H4 (cell line): ENCODE measurements at regions not wholly inside any gene's neighbourhood (a gene's known extent, or its start where the extent isn't known, plus 50 kb on each side); places are given as distances from the start of the nearest gene placed in this dataset.
"Not testable (repeated sequence)": the region's sequence is repeated elsewhere in the genome, so short reads cannot be mapped to it uniquely, and the experiment has no call there.

Experiments used
- DNase-seq: peaks from one replicate; pipeline ENCODE4 v3.0.0-alpha.2; 2015; ENCODE audit warnings: low spot score

DNA sequence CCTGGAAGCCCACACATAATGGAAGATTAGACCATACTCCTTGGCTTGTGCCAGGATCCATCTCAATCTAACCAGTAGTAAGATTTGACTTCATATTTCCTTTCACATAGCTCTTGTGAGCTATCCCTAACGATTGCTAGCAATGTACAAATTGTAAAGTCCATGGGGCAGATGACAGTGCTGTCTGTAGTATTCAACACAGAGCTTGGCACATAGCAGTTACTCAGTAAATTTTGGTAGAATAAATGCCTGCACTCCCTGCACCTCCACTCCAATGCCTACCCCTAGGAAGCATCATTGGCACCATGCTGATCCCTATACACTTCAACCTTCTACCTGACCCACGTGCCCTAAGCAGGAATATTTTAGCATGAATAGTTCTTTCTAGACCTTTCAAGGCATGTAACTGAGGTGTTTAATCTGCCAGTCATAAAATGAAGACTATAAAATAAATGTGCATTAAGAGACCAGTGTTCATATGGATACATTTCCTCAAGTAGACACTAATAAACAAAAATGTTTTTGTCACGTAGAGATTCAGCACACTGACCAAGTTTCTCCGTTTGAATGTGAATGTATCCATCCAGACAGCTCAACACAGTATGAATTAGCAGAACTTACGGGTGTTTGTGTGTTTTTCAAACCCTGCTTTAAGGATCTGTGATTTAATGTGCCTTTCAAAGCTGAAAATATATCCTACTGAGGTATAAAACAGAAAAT lies 98.8 kb downstream of the BMP4 start:
- no peak for DNase-seq

DNA sequence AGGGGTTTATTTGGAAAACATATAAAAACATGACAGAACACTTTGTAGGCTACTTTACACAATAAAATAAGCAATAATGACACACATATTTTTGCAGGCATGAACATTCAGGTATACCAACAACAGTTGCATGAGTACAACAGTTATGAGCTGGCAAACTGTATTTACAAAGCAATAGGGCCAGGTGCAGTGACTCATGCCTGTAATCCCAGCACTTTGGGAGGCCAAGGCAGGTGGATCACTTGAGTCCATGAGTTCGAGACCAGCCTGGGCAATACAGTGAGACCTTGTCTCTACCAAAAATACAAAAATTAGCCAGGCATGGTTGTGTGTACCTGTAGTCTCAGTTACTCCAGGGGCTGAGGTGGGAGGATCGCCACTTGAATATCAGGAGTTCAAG lies 101.1 kb downstream of the BMP4 start:
- no peak for DNase-seq

DNA sequence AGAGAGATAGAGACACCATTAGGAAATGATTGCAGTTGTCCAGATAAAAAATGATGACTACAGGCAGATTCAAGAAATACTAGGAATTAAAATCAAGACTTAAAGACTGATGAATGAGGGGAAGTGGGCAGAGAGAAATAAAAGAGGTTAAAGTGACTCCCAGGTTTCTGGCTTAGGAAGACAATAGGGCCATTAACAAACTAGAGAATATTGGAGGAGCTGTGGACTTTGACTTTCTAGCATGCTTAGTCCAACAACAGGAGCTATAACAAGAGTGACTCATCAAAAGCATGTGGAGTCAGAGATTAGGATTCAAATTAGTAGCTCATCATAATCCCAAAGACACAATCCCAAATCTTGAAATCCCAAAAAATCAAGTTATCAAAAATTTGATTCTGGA lies 101.5 kb downstream of the BMP4 start:
- DNase-seq: no peak

DNA sequence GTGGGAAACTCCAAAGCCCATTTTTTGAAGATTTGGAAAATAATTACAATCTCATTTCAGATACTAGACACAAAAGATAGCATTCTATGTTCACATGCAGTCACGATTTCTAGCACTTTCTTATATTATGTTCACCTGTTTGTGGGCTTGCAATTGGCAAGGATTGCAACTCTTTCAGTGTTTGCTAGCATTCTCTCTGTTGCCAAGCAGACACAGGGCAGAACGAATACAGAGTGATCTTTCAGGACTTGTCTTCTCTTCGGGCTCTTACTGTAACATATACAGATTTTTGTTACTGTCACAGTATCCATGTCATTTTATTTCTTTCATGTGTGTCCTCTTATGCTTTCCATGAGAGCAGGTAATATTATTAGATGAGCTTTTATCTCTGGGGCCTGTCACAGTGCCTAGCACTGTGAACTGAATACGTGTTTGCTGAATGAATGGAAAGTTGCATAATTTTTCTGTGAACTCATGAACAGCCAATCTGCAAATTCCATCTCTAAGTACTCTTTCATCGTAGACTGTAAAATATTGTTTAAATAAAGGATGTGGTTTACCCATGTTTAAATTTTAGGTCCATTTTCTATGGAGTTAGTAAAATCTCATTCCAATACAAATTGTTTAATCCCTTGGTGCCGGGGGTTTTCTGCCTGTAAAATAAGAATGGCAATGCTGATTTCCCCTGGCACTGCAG lies 105.1 kb downstream of the BMP4 start:
- peak; percentile 22 for DNase-seq

DNA sequence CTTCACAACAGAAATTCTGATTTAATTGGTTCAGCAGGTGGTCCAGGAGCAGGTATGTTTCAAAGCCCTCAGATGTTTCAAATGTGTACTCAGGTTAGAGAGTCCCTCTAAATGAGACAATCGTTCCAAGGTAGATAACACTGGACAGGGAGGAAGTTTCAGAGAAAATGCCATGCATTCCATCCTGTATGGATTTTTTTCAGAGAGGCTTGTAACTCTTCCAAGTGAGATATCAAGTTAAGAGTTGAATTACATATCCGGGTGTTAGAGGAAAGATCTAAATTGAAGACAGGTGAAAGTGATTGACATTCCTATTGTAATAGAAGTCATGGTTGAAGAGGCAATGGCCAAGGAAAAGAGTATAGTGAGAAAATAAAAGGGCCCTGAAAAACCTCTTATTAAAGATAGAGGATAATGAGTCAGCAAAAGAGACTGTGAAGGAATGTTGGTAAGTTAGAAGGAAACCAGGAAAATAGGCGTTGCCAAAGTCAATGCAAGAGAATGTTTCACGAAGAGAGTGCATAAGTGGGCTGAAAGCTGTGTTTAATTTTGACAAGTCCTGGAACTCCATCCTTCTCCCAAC lies 105.8 kb downstream of the BMP4 start:
- DNase-seq: peak; percentile 45

DNA sequence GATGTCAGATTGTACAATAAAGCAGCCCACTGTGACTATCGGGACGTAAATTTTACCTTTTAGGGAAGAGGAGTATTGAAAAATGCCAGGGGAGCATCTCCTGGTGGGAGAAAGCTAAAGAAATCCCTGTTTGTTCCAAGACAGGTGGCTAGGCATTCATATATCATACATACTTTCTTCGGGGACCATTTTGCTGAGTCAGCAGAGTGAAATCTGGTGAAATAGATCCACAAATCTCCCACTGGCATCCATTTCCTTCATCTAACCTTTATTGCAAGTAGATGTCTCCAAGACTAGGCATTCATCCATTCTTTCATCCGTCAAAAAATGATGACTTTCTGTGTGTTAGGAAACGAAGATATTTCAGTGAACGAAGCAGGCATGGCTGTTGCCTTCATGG lies 107.1 kb downstream of the BMP4 start:
- DNase-seq: no peak

DNA sequence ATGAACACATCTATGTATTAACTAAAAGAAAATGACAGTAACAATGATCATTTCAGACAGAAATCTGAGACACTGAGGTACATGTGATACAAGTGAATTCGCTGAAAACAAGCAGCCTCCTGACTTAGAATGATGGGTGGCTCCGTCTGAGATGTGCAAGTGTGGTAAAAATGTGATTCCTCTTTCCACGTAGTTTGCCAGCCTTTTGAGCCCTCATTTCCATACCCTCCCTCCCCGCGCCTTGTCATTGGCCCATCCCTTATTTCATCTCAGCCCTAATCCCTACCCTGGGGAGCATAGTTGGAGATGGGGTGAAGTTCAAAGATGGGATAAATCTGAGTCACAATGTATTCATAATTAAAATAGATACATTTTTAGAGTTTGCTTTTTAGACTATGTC lies 107.8 kb downstream of the BMP4 start:
- no peak for DNase-seq

DNA sequence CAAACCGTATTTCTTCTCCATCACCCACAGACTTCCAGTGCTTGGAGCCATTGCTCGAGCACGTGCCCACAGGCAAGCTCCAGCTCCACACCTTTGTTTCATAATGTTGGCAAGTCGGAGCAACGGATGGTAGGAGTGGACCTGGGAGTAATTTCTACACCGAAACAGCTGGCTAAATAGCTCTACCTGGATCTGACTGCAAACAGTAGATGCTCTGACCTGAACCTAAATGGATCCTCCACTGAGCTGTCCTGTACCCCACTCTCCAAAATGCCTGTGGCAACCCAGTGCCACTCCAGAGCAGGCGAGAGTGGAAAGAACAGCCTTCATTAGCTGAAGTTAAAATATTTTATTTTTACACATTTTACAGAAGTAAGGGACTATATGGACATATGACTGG lies 108.7 kb downstream of the BMP4 start:
- DNase-seq: no peak

DNA sequence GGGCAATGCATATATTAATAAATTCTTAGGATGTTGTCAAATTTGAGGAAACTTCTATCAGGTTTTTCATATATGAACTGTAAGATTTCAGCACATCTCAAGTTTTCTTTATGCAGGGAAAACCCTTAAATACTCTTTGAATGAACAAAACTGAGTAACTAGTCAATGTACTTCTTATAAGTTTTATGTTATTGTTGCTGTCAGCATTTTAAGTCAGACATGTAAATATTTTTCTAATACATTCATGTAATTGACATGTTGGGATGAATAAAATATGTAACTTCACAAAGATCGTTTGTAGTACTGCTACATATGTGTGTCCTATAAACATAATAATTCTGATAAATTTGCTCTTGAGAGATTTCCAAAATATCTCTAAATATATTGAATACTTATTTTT lies 109.6 kb downstream of the BMP4 start:
- DNase-seq: no peak

DNA sequence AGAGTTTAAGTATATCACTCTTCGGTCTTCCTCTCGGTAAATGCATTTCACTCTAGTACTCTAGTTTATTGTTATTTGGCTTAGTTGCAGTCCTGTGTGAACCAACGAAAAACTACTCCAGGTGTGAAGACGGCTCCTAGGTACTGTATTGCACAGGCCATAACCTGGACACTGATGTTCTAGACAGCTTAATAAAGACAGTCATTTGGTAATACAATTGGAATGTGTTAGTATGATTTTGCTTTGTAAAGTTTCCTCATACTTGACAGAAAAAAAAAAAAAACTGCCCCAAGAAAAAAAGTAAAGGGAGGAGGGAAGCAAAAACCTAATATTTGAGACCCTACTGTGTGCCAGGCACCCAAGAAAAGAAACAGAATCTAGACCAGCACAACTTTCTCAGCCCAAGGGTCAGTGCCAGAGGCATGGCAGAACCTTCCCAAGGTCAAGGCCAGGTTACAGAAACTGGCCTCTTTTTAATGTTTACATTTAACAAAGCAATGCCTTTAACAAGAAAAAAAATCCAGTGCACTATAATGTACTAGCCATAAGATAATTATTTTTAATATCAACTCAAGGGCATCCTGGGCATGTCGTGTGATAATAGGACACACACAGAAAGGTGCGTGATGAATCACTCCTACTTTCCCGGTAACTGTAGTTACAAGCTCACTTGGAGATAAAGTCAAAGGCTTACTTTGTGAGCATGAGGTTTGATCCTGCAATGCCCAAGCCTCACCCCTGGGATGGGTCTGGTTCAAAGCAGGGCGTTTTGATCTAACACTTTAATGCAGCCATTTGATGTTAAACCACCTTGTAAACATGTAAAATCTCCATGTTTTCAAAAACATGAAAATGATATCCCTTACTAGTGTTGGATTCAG lies 110.6 kb downstream of the BMP4 start:
- DNase-seq: no peak

DNA sequence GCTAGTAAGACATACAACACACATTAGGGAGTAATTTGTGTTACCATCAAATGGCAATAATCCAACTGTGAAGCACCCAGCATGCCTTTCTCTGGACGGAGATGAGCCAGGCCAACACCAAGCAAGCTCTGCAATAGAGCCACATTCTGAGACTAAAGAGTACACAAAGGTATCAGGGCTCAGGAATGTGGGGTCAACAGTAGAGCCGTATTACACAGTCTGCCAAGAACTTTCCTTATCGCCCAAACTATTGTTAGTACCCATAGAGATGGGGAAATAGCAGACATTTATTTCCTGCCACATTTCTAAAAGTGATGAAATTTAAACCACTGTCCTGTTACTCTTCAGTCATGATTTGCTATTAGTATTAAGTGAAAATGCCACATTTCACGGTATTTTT lies 113.7 kb downstream of the BMP4 start:
- no peak for DNase-seq

DNA sequence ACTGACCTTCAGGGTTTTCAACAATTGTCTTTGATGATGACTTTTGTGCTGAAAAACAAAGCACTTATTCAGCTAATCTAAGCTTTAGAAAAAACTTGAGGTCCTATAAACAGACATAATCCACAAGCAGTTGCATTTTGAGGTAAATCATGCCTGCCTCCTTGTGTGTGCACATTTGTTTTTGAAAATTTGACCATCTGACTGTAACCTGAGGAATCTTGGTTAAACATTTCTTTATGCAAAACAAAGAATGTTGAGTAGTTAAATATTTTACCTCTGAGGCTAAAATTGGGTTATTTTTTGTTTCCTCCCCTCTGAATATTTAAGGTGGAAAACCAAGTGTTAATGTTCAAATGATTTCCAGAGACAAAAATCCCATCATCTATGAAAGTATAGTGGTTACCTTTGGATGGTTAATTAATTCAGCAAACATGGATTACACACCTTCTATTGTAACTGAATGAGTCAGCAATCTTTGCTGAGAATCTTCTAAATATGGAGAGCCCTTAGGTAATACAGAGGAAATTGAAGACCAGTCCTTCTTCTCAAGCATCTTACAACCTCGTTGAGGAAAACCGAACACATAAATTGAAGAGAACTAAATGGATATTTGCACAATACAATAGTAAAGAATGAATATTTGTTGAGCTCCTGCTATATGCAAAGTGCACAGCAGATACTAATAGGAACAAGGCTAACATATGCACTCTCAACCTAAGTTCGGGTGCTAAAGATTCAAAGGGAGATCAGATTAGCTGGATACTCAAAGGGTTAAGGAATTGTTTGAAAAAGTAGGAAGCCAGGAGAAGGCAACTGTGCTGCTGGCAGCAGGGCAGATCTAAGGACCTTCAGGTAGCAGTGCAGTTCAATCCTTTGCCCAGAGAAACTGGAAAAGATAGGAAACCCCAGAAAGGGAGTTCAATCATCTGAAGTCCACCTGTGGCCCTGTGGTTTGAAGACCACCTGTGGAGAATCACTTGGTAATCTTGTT lies 115.2 kb downstream of the BMP4 start:
- no peak for DNase-seq

DNA sequence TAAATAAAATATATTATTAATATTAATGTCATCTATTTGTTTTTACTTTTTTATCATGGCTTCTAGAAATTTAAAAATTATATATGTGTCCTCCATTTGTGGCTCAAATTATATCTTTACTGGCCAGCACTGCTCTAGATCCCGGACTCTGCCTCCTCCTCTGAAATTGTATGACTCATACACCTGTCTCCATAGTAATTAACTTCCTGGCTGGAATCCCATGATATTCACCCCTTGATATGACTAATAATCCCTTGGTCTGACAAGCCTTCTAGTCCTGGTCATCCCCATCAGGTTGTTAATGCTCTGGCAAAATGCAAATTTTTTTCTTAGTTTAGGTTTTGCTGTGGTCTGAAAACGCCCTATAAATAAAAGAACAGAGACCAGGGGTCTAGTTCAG lies 116.2 kb downstream of the BMP4 start:
- DNase-seq: no peak

DNA sequence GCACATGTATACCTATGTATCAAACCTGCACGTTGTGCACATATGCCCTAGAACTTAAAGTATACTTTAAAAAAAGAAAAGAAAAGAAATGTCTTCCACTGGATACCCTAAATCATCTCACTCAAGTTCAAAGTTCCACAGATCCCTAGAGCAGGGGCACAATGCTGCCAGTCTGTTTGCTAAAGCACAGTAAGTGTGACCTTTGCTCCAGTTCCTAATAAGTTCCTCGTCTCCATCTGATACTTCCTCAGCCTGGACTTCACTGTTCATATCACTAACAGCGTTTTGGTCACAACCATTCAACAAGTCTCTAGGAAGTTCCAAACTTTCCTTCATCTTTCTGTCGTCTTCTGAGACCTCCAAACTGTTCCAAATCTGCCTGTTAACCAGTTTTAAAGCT lies 118.3 kb downstream of the BMP4 start:
- no peak for DNase-seq

DNA sequence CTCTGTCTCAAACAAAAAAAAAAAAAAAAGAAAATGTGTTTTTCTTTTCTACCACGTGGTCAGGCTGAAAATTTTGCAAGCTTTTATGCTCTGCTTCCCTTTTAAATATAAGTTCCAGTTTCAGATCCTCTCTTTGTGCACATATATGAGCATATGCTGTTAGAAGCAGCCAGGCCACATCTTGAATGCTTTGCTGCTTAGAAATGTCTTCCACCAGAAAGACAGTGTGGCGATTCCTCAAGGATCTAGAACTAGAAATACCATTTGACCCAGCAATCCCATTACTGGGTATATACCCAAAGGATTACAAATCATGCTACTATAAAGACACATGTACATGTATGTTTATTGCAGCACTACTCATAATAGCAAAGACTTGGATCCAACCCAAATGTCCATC lies 119.0 kb downstream of the BMP4 start:
- DNase-seq: not testable (repeated sequence)

DNA sequence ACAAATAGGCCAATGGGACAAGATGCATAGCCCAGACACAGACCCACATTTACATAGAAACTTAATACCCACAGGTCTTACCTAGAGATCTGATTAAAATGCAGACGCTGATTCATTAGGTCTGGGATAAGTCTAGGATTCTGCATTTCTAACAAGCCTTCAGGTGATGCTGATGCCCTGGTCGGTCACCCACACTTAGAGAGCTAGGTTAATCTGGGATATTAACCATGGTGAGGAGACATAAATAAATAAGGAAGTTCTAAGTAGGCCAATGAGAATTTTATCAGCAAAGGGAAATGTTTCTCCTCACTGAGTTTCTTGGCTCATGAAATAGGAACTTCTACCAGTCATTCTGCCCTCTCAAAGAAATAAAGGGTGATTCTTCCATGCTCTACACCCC lies 120.1 kb downstream of the BMP4 start:
- no peak for DNase-seq

DNA sequence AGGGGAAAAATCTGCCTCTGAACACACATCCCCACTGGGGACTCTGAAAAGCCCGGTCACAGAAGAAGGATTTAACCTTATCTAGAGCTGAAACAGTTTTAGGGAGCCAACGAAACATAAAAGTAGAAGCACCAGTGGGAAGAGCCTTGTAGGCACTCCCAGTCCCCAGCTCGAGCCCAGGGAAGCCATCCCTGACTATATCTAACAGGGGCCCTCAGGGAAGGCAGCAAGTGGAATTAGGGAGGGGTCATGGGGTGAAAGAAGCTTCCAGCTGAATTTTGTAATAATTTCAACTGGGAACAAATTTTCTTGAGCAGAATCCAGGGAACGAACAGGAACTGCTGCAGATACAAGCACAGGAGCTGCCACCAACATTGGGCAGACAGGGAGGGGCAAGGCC lies 127.8 kb downstream of the BMP4 start:
- DNase-seq: no peak

DNA sequence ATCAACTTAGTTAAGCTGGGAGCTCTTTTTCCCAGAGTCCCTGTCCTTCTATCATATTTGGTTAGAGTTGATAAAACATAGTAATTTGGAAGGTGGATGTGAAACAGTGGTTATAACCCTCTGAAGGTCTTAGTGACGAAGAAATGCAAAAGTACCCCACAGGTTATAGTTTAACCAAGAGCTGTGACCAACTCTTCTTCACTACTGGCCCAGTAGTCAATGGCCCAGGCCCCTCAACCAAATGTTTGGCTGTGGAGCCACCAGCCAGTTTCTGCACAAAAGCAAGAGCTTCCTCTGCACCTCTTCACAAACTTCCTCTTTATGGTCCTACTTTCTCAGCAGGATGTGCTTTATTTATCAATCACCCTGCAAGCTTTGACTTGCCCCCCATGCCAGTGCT lies 132.6 kb downstream of the BMP4 start:
- DNase-seq: no peak

DNA sequence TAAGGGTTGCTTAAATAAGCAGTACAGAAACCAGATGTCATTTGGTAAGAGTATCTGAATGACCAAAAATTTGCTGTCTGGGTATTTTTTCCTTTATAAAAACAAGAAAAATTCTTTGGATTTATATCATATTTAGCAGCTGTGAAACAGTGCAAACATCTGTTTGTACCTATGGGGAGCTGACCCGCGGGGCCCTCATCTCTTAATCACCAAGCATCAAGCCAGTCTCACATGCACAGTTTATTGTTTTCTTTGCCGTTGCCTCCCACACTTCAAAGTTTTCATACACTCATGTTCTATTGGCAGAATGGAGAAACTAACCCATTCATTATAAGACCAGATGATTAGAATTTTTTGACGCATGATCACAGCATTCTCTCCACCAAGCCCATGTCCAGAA lies 142.2 kb downstream of the BMP4 start:
- DNase-seq: no peak

DNA sequence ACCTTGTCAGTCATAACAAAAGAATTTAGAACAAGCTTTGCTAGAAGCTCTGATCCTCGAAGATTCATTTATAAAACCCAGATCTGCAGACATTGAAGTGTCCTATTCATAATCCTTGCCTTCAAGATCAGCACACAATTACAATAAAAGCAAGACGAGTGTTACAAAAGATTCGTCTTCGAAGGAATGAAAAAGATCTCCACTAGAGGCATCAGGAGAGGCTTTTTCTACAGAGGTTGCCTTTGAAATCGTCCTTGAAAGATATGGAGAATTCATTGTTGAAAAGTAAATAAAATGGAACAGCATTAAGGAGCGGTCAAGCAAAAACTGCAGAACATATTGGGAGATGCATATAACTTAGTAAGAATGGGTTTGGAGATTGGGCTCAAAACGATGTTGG lies 146.4 kb downstream of the BMP4 start:
- no peak for DNase-seq

DNA sequence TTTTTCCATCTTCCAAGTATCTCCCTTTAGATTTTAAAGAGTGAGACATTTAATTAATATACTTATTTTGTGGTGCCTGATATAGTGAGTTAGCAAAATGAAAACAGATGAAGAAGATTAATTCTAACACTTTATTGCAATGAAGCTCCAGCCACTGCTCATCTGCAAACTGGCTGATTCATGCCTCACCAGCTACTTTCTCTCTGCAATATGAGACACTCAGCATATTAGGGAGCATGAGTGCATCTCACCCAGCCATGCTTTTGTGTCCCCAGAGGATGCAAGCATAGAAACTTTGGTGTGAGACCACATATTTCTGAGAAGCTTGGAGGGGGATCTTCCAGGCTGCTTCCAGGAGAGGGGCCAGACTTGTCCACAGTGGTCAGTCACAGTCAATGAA lies 148.6 kb downstream of the BMP4 start:
- no peak for DNase-seq
